ENCODE measurements at regions not wholly inside any gene's neighbourhood (a gene's known extent, or its start where the extent isn't known, plus 50 kb on each side); places are given as distances from the start of the nearest gene placed in this dataset.
A peak's percentile ranks its signal among the peaks of the same experiment; 100 is the strongest.

GRCh38 chr2:102927854-102928267, 166.0 kb downstream of the TMEM182 start:
- Mint-ChIP-seq H3K27ac (no peak overlapping the region), H3K27me3 (ENCODE audit: low read depth) (no peaks in the 10 kb centered on the region), H3K4me3 (no peak overlapping the region), H3K36me3 (no peaks in the 10 kb centered on the region), H3K9me3 (peaks cover 8% of the 10 kb centered on the region; the same call in 1 of the 2 replicates), H3K4me1 (peaks cover 9% of the 10 kb centered on the region)
- TF ChIP-seq ERG (CRISPR knock-in tag; IDR thresholded peaks at IDR 0.05): no peak
- no peak for TF ChIP-seq ZNF396 (CRISPR knock-in tag; IDR thresholded peaks at IDR 0.05; ENCODE audit: borderline replicate concordance)
- TF ChIP-seq PRRX2 (CRISPR knock-in tag; IDR thresholded peaks at IDR 0.05): no peak
- no peak for TF ChIP-seq NR1H2 (CRISPR knock-in tag; IDR thresholded peaks at IDR 0.05)
- no peak for TF ChIP-seq ZNF532 (CRISPR knock-in tag; IDR thresholded peaks at IDR 0.05; ENCODE audit: borderline replicate concordance)
- TF ChIP-seq ZNF138 (CRISPR knock-in tag; conservative IDR thresholded peaks at IDR 0.05): no peak
- no peak for TF ChIP-seq CREM (CRISPR knock-in tag; IDR thresholded peaks at IDR 0.05)
- no peak for TF ChIP-seq NFATC4 (CRISPR knock-in tag; IDR thresholded peaks at IDR 0.05)
- no peak for TF ChIP-seq HMGXB4 (CRISPR knock-in tag; IDR thresholded peaks at IDR 0.05)
- ChIA-PET POLR2A (no interaction called here), CTCF (interaction anchor here (1.8 kb wide), 1 partner anchor 48 kb away, joined by 7 read pairs; no protein-coding TSS in a partner anchor)
- ATAC-seq (no peak), DNase-seq (ENCODE audit: low spot score) (no peak)

GRCh38 chr2:102929721-102930120, 167.9 kb downstream of the TMEM182 start:
- POLR2A ChIA-PET: no interaction called here
- DNase-seq (ENCODE audit: low spot score): no peak
- Mint-ChIP-seq H3K36me3 (no peaks in the 10 kb centered on the region), H3K9me3 (peaks cover 13% of the 10 kb centered on the region), H3K27me3 (ENCODE audit: low read depth) (no peaks in the 10 kb centered on the region), H3K27ac (peak overlapping the region; percentile 5; the same call in 1 of the 2 replicates), H3K4me3 (no peak overlapping the region), H3K4me1 (peaks cover 9% of the 10 kb centered on the region)
- CTCF ChIA-PET: interaction anchor here (0.9 kb wide), 1 partner anchor 90 kb away, joined by 4 read pairs; no protein-coding TSS in a partner anchor
- peak; percentile 88 for ATAC-seq
- no peak for TF ChIP-seq ZMAT4 (CRISPR knock-in tag; IDR thresholded peaks at IDR 0.05)
- no peak for TF ChIP-seq USF2 (CRISPR knock-in tag; IDR thresholded peaks at IDR 0.05)
- no peak for TF ChIP-seq ZNF317 (CRISPR knock-in tag; IDR thresholded peaks at IDR 0.05; ENCODE audit: borderline replicate concordance, low read depth)
- no peak for TF ChIP-seq ZBTB43 (CRISPR knock-in tag; IDR thresholded peaks at IDR 0.05)
- no peak for TF ChIP-seq STAT6 (CRISPR knock-in tag; conservative IDR thresholded peaks at IDR 0.05; ENCODE audit: low read depth)
- no peak for TF ChIP-seq NR1H2 (CRISPR knock-in tag; IDR thresholded peaks at IDR 0.05)
- TF ChIP-seq E2F4 (CRISPR knock-in tag; IDR thresholded peaks at IDR 0.05; ENCODE audit: borderline replicate concordance, low read depth): no peak
- no peak for TF ChIP-seq ZNF425 (CRISPR knock-in tag; conservative IDR thresholded peaks at IDR 0.05)

Measured in WTC11 (cell line).